Vagina (tissue), 2 donors: ENCODE measurements at regions not wholly inside any gene's neighbourhood (a gene's known extent, or its start where the extent isn't known, plus 50 kb on each side); places are given as distances from the start of the nearest gene placed in this dataset.

Experiments used
- CTCF ChIP-seq, 3 experiments: fragments of 450-650 bp in 2 of 3; fragments of 200-600 bp in 1 of 3; sonication (generic) in 1 of 3; IDR thresholded peaks; one replicate each; pipeline ENCODE4 v1.5.1; 2017 to 2019; ENCODE audit warnings: antibody characterized with exemption in 3 of 3, mild to moderate bottlenecking in 2 of 3, moderate library complexity in 2 of 3
- POLR2A ChIP-seq, 2 donors: fragments of 450-650 bp; IDR thresholded peaks; one replicate each; pipeline ENCODE4 v1.6.1; 2017; ENCODE audit warnings: antibody characterized with exemption in 2 of 2, mild to moderate bottlenecking in 2 of 2, moderate library complexity in 2 of 2

DNA sequence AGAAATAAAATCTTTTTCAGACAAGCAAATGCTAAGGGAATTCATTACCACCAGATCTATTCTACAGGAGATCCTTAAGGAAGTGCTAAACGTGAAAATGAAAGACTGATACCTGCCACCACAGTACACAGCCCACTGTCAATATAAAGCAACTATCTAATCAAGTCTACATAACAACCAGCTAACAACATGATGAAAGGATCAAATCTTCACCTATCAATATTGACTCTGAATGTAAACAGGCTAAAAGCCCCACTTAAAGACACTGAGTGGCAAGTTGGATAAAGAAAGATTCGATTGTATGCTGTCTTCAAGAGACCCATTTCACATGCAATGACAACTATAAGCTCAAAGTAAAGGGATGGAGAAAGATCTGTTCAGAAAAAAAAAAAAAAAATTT lies 492.4 kb downstream of the COL11A1 start:
- TF ChIP-seq CTCF (IDR thresholded peaks at IDR 0.05) = no peak
- no peak for TF ChIP-seq POLR2A (IDR thresholded peaks at IDR 0.05)
